Thoracic aorta (tissue), 2 donors: ENCODE measurements at regions not wholly inside any gene's neighbourhood (a gene's known extent, or its start where the extent isn't known, plus 50 kb on each side); places are given as distances from the start of the nearest gene placed in this dataset.

Experiments used
- ATAC-seq: fragments of 150-250 bp; one replicate; pipeline ENCODE4 v1.8.0; 2017; ENCODE audit warnings: low read depth; ENCODE audit not compliant: insufficient number of reproducible peaks, low FRiP score
- DNase-seq: peaks from one replicate; pipeline ENCODE4 v3.0.0-alpha.2; 2020; ENCODE audit warnings: low spot score
- H3K27ac ChIP-seq, 2 donors: fragments of 200-600 bp; sonication (generic); 1 replicate in 1 of 2; 2 replicates in 1 of 2; pipeline ENCODE4 v1.5.1; 2016; ENCODE audit warnings: mild to moderate bottlenecking in 2 of 2, moderate library complexity in 2 of 2
- H3K27me3 ChIP-seq: fragments of 200-600 bp; sonication (generic); replicated peaks from 2 replicates; pipeline ENCODE4 v1.6.0; 2016; ENCODE audit warnings: mild to moderate bottlenecking; ENCODE audit not compliant: insufficient read depth
- H3K36me3 ChIP-seq: fragments of 200-600 bp; sonication (generic); one replicate; pipeline ENCODE4 v1.5.1; 2016
- H3K4me1 ChIP-seq, 2 donors: fragments of 200-600 bp; sonication (generic); 1 replicate in 1 of 2; 2 replicates in 1 of 2; pipeline versions ENCODE4 v1.5.1 to v1.6.0; 2016; ENCODE audit warnings: low read depth in 2 of 2, mild to moderate bottlenecking in 1 of 2; ENCODE audit not compliant: control insufficient read depth in 1 of 2
- H3K4me3 ChIP-seq: fragments of 200-600 bp; sonication (generic); 2 replicates; pipeline ENCODE4 v1.5.1; 2016; ENCODE audit warnings: mild to moderate bottlenecking
- H3K9me3 ChIP-seq: fragments of 200-600 bp; sonication (generic); 2 replicates; pipeline ENCODE4 v1.5.1; 2016
- TF ChIP-seq, protein P1 (sequence below): fragments of 200-600 bp; sonication (generic); IDR thresholded peaks from one replicate; pipeline ENCODE4 v1.5.1; 2019; ENCODE audit warnings: antibody characterized with exemption

DNA sequence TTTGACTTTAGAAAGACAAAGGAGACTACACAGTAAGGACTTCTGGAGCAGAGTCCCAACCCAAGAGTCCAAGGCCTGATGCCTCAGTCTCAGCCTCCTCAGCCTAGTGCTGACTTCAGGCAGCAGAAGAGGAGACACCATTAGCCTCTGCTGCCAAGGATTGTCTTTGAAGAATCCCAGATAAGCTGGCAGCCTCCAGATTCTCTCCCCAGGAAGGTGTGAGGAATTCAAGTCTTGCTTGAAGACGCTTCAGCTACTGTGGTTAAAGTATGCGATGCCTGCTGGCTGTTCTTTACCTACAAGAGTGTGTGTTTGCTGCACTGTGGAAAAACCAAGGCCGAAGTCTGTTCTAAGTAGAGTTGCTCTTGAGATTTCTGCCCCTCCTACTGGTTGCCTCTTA is 215.9 kb upstream of the TCF21 start:
- no peaks in the 10 kb centered on the region for H3K36me3 ChIP-seq
- no peaks in the 10 kb centered on the region for H3K9me3 ChIP-seq
- no peaks in the 10 kb centered on the region for H3K27me3 ChIP-seq
- DNase-seq = no peak
- no peak for ATAC-seq
- H3K4me3 ChIP-seq = no peak overlapping the region
- no peaks in the 10 kb centered on the region for H3K4me1 ChIP-seq
- TF ChIP-seq, protein P1, sequence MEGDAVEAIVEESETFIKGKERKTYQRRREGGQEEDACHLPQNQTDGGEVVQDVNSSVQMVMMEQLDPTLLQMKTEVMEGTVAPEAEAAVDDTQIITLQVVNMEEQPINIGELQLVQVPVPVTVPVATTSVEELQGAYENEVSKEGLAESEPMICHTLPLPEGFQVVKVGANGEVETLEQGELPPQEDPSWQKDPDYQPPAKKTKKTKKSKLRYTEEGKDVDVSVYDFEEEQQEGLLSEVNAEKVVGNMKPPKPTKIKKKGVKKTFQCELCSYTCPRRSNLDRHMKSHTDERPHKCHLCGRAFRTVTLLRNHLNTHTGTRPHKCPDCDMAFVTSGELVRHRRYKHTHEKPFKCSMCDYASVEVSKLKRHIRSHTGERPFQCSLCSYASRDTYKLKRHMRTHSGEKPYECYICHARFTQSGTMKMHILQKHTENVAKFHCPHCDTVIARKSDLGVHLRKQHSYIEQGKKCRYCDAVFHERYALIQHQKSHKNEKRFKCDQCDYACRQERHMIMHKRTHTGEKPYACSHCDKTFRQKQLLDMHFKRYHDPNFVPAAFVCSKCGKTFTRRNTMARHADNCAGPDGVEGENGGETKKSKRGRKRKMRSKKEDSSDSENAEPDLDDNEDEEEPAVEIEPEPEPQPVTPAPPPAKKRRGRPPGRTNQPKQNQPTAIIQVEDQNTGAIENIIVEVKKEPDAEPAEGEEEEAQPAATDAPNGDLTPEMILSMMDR = no peak
- no peak overlapping the region for H3K27ac ChIP-seq

DNA sequence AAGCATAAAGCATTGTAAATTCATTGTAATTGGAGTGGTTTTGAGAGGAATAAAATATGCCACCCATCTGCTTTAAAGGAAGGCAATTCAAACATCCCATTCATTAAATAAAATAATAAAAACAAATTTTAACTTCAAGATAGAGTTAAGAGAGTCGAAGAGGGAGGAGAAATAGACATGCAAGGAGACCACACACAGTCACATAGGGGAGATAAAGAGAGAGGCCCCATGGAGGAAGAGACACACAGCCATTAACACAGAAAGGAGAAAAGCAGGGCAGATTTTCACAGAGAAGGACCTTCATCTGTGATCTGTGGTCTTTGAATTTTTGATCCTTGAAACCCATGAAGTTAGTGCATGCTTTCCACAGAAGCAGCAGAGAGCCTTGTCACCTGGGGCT is 214.3 kb upstream of the TCF21 start:
- Histone ChIP-seq H3K4me1 (no peaks in the 10 kb centered on the region), H3K27me3 (no peaks in the 10 kb centered on the region), H3K27ac (no peak overlapping the region), H3K4me3 (no peak overlapping the region), H3K9me3 (no peaks in the 10 kb centered on the region), H3K36me3 (no peaks in the 10 kb centered on the region)
- DNase-seq = no peak
- TF ChIP-seq, protein P1 = no peak
- ATAC-seq = no peak

DNA sequence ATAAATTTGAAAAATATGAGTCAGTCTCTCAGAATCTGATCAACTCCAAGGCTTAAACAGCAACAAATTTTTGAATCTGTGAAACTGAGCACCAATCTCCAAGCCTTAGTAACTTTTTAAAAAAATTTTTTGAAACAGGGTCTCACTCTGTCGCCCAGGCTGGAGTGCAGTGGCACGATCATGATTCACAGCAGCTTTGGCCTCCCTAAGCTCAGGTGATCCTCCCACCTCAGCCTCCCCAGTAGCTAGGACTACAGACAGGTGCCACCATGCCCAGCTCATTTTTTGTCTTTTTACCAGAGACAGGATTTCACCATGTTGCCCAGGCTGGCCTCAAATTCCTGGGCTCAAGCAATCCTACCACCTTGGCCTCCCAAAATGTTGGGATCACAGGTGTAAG is 207.9 kb upstream of the TCF21 start:
- no peak for DNase-seq
- H3K27me3 ChIP-seq = no peaks in the 10 kb centered on the region
- no peak for ATAC-seq
- H3K36me3 ChIP-seq = no peaks in the 10 kb centered on the region
- no peak overlapping the region for H3K4me3 ChIP-seq
- peaks cover 6 to 7% of the 10 kb centered on the region in 2 donors for H3K4me1 ChIP-seq
- no peaks in the 10 kb centered on the region for H3K9me3 ChIP-seq
- TF ChIP-seq, protein P1 = no peak
- H3K27ac ChIP-seq = no peak overlapping the region

DNA sequence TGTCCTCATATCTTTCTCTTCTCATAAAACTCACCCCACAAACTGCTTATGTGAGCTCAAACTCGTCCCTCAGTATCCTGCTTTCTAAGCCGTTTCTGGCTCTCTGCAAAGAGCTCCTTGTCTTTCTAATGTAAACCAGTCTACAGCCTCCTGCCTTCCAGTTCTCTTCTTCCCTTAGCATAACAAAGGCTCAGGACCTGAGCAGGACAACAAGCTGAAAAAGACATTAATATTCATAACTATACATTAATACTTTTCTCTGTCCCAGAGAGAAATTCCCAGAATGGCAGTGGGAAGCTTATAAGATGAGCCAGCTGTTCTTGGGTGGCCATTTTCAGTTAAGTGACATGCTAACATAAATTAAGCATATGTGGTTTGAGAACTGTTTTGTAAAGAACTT is 207.0 kb upstream of the TCF21 start:
- ATAC-seq = no peak
- Histone ChIP-seq H3K4me3 (no peak overlapping the region), H3K27me3 (no peaks in the 10 kb centered on the region), H3K9me3 (no peaks in the 10 kb centered on the region), H3K36me3 (no peaks in the 10 kb centered on the region), H3K4me1 (peaks cover 6 to 7% of the 10 kb centered on the region in 2 donors), H3K27ac (no peak overlapping the region)
- TF ChIP-seq, protein P1 = no peak
- no peak for DNase-seq

DNA sequence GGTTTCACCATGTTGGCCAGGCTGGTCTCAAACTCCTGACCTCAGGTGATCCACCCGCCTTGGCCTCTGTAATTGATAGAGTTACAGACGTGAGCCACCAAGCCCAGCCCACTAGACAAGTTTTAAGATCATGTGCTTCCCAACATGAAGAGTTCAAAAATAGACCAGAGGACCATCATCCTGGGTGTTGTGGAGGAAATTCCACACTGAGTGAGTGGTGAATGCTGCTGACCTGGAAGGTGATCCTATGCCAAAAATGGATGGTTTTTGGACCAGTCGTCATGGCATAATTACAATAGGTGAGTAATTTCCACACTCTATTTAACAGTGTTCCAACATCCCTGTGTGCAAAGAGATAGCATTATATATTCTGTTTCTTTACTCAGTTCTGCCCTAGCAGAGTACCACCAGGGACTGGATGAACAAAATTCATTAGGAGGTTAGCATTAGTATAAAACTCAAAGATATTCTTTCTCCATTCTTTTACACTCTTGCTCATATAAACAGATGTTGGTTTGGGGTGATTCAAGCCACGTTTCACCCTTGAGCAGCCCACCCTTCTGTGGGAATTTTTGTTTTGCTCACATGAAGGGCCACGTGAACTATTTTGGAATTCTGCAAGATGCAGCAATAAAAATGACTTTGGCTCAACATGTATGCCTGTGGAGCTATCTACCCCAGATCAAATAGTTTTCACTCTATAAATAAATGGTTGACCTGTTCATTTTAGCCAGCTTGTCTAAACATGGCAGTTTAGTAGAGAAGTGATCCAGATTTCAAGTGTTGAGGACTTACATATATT is 206.2 kb upstream of the TCF21 start:
- Histone ChIP-seq H3K9me3 (no peaks in the 10 kb centered on the region), H3K36me3 (no peaks in the 10 kb centered on the region), H3K27me3 (no peaks in the 10 kb centered on the region), H3K4me3 (no peak overlapping the region), H3K4me1 (peaks cover 6 to 7% of the 10 kb centered on the region in 2 donors), H3K27ac (no peak overlapping the region)
- ATAC-seq (no peak), DNase-seq (no peak)
- TF ChIP-seq, protein P1 = no peak
